Left kidney (tissue), 1 donor: ENCODE measurements at regions not wholly inside any gene's neighbourhood (a gene's known extent, or its start where the extent isn't known, plus 50 kb on each side); places are given as distances from the start of the nearest gene placed in this dataset.
"Not testable (repeated sequence)": the region's sequence is repeated elsewhere in the genome, so short reads cannot be mapped to it uniquely, and the experiment has no call there.

Experiments used
- DNase-seq: peaks from one replicate; pipeline ENCODE4 v3.0.0-alpha.2; 2013

- no peak for DNase-seq
Observed at GRCh38 chr20:12949429-12949980, 59.3 kb upstream of the SPTLC3 start.

GRCh38 chr20:12954254-12954653, 54.5 kb upstream of the SPTLC3 start:
- DNase-seq, result not testable (repeated sequence)

GRCh38 chr20:12955611-12956010, 53.2 kb upstream of the SPTLC3 start:
- no peak for DNase-seq

GRCh38 chr20:12956303-12956702, 52.5 kb upstream of the SPTLC3 start:
- no peak for DNase-seq

GRCh38 chr20:12957968-12958367, 50.8 kb upstream of the SPTLC3 start:
- no peak for DNase-seq
